Activated CD4-positive, alpha-beta memory T cell treated with anti-CD3 and anti-CD28 coated beads, Interleukin-2, amount 10 ng/mL, durations not matched to agents 7 days and 5 days (primary cell): ENCODE measurements at regions not wholly inside any gene's neighbourhood (a gene's known extent, or its start where the extent isn't known, plus 50 kb on each side); places are given as distances from the start of the nearest gene placed in this dataset.

Experiments
- CTCF ChIA-PET: fragments of 350-600 bp; sonication (Branson Sonifier 250); formaldehyde crosslinking; loops from one replicate; lab custom pipeline; 2021; ENCODE audit warnings: antibody characterized with exemption, inconsistent platforms; lab: Charles Lee
- POLR2A ChIA-PET: fragments of 350-600 bp; sonication (Branson Sonifier 250); formaldehyde crosslinking; loops from one replicate; lab custom pipeline; 2021; ENCODE audit warnings: antibody characterized with exemption; lab: Charles Lee
- DNase-seq: peaks from one replicate; pipeline ENCODE4 v3.0.0-alpha.2; 2020
- H3K27ac Mint-ChIP-seq: one replicate; pipeline ENCODE4 v1.8.0; 2021; ENCODE audit warnings: mild to moderate bottlenecking, mixed read lengths
- H3K27me3 Mint-ChIP-seq: one replicate; pipeline ENCODE4 v1.8.0; 2021; ENCODE audit warnings: mixed read lengths
- H3K36me3 Mint-ChIP-seq: one replicate; pipeline ENCODE4 v1.8.0; 2021; ENCODE audit warnings: low read depth, mixed read lengths
- H3K4me1 Mint-ChIP-seq: one replicate; pipeline ENCODE4 v1.8.0; 2021; ENCODE audit warnings: mixed read lengths
- H3K4me3 Mint-ChIP-seq: one replicate; pipeline ENCODE4 v1.8.0; 2021; ENCODE audit warnings: mild to moderate bottlenecking, mixed read lengths
- H3K9me3 Mint-ChIP-seq: one replicate; pipeline ENCODE4 v1.8.0; 2021; ENCODE audit warnings: mixed read lengths

GRCh38 chr6:87995461-87995860 is 52.2 kb upstream of the SPACA1 start:
- Mint-ChIP-seq H3K27ac (no peak overlapping the region), H3K36me3 (no peaks in the 10 kb centered on the region), H3K9me3 (no peaks in the 10 kb centered on the region), H3K4me3 (no peak overlapping the region), H3K27me3 (peaks cover 9% of the 10 kb centered on the region), H3K4me1 (no peaks in the 10 kb centered on the region)
- ChIA-PET POLR2A (no interaction called here), CTCF (no interaction called here)
- no peak for DNase-seq

GRCh38 chr6:87993356-87993755 is 54.3 kb upstream of the SPACA1 start:
- no peaks in the 10 kb centered on the region for H3K36me3 Mint-ChIP-seq

GRCh38 chr6:87990871-87991270 is 56.8 kb upstream of the SPACA1 start:
- CTCF ChIA-PET: no interaction called here
- peaks cover 11% of the 10 kb centered on the region for H3K27me3 Mint-ChIP-seq
- no peak overlapping the region for H3K4me3 Mint-ChIP-seq
- POLR2A ChIA-PET: no interaction called here
- no peaks in the 10 kb centered on the region for H3K9me3 Mint-ChIP-seq
- H3K36me3 Mint-ChIP-seq: no peaks in the 10 kb centered on the region
- H3K27ac Mint-ChIP-seq: no peak overlapping the region
- H3K4me1 Mint-ChIP-seq: no peaks in the 10 kb centered on the region
- DNase-seq: no peak

More at GRCh38 chr6:87993356-87993755, 54.3 kb upstream of the SPACA1 start:
- ChIA-PET POLR2A (no interaction called here), CTCF (interaction anchor here (0.6 kb wide), 1 partner anchor 908 kb away, joined by 3 read pairs; no protein-coding TSS in a partner anchor)
- peaks cover 9% of the 10 kb centered on the region for H3K27me3 Mint-ChIP-seq
- H3K4me3 Mint-ChIP-seq: no peak overlapping the region
- no peak for DNase-seq
- no peaks in the 10 kb centered on the region for H3K4me1 Mint-ChIP-seq
- no peak overlapping the region for H3K27ac Mint-ChIP-seq
- no peaks in the 10 kb centered on the region for H3K9me3 Mint-ChIP-seq

GRCh38 chr6:87982134-87982533 is 65.5 kb upstream of the SPACA1 start:
- POLR2A ChIA-PET: no interaction called here

GRCh38 chr6:87979737-87980136 is 67.9 kb upstream of the SPACA1 start:
- peaks cover 26% of the 10 kb centered on the region for H3K27me3 Mint-ChIP-seq
- H3K4me3 Mint-ChIP-seq: no peak overlapping the region
- CTCF ChIA-PET: no interaction called here
- H3K27ac Mint-ChIP-seq: no peak overlapping the region
- no peak for DNase-seq
- H3K9me3 Mint-ChIP-seq: no peaks in the 10 kb centered on the region
- POLR2A ChIA-PET: no interaction called here
- no peaks in the 10 kb centered on the region for H3K4me1 Mint-ChIP-seq
- no peaks in the 10 kb centered on the region for H3K36me3 Mint-ChIP-seq

More at GRCh38 chr6:87982134-87982533, 65.5 kb upstream of the SPACA1 start:
- Mint-ChIP-seq H3K9me3 (no peaks in the 10 kb centered on the region), H3K36me3 (no peaks in the 10 kb centered on the region), H3K27ac (no peak overlapping the region), H3K4me3 (no peak overlapping the region), H3K4me1 (no peaks in the 10 kb centered on the region), H3K27me3 (peaks cover 19% of the 10 kb centered on the region)
- CTCF ChIA-PET: no interaction called here
- DNase-seq: no peak

- Mint-ChIP-seq H3K36me3 (no peaks in the 10 kb centered on the region), H3K4me1 (no peaks in the 10 kb centered on the region), H3K4me3 (no peak overlapping the region), H3K27me3 (peaks cover 25% of the 10 kb centered on the region), H3K9me3 (no peaks in the 10 kb centered on the region), H3K27ac (no peak overlapping the region)
- DNase-seq: no peak
- POLR2A ChIA-PET: no interaction called here
- CTCF ChIA-PET: no interaction called here
These were observed 71.0 kb upstream of the SPACA1 start for GRCh38 chr6:87976616-87977015.

GRCh38 chr6:87975561-87975960 is 72.1 kb upstream of the SPACA1 start:
- Mint-ChIP-seq H3K27ac (no peak overlapping the region), H3K36me3 (no peaks in the 10 kb centered on the region), H3K9me3 (no peaks in the 10 kb centered on the region), H3K4me1 (no peaks in the 10 kb centered on the region), H3K27me3 (peaks cover 25% of the 10 kb centered on the region), H3K4me3 (no peak overlapping the region)
- POLR2A ChIA-PET: no interaction called here
- no peak for DNase-seq
- CTCF ChIA-PET: interaction anchor here (0.7 kb wide), 1 partner anchor 45 kb away, joined by 3 read pairs; no protein-coding TSS in a partner anchor

- POLR2A ChIA-PET: no interaction called here
- Mint-ChIP-seq H3K4me3 (no peak overlapping the region), H3K27ac (no peak overlapping the region), H3K27me3 (peaks cover 11% of the 10 kb centered on the region), H3K9me3 (no peaks in the 10 kb centered on the region), H3K36me3 (no peaks in the 10 kb centered on the region), H3K4me1 (no peaks in the 10 kb centered on the region)
- CTCF ChIA-PET: no interaction called here
- no peak for DNase-seq
These were observed 75.4 kb upstream of the SPACA1 start for GRCh38 chr6:87972279-87972678.

GRCh38 chr6:87971605-87972262 is 75.9 kb upstream of the SPACA1 start:
- POLR2A ChIA-PET: no interaction called here
- CTCF ChIA-PET: no interaction called here
- Mint-ChIP-seq H3K9me3 (no peaks in the 10 kb centered on the region), H3K4me1 (no peaks in the 10 kb centered on the region), H3K27me3 (peaks cover 10% of the 10 kb centered on the region), H3K4me3 (no peak overlapping the region), H3K27ac (no peak overlapping the region), H3K36me3 (no peaks in the 10 kb centered on the region)
- DNase-seq: no peak

- Mint-ChIP-seq H3K27me3 (peaks cover 2% of the 10 kb centered on the region), H3K4me1 (no peaks in the 10 kb centered on the region), H3K36me3 (no peaks in the 10 kb centered on the region), H3K9me3 (no peaks in the 10 kb centered on the region), H3K27ac (no peak overlapping the region), H3K4me3 (no peak overlapping the region)
- ChIA-PET CTCF (no interaction called here), POLR2A (no interaction called here)
- peak; percentile 22 for DNase-seq
These were observed 79.0 kb upstream of the SPACA1 start for GRCh38 chr6:87968435-87969278.

- Mint-ChIP-seq H3K4me1 (no peaks in the 10 kb centered on the region), H3K9me3 (no peaks in the 10 kb centered on the region), H3K27ac (no peak overlapping the region), H3K36me3 (no peaks in the 10 kb centered on the region), H3K27me3 (peaks cover 4% of the 10 kb centered on the region), H3K4me3 (no peak overlapping the region)
- ChIA-PET CTCF (no interaction called here), POLR2A (no interaction called here)
- no peak for DNase-seq
These were observed 81.8 kb upstream of the SPACA1 start for GRCh38 chr6:87965806-87966205.

GRCh38 chr6:87959083-87959482 is 88.6 kb upstream of the SPACA1 start:
- ChIA-PET POLR2A (no interaction called here), CTCF (no interaction called here)
- Mint-ChIP-seq H3K4me3 (no peak overlapping the region), H3K4me1 (no peaks in the 10 kb centered on the region), H3K27ac (no peak overlapping the region), H3K27me3 (peaks cover 27% of the 10 kb centered on the region), H3K36me3 (no peaks in the 10 kb centered on the region), H3K9me3 (no peaks in the 10 kb centered on the region)
- no peak for DNase-seq

GRCh38 chr6:87951751-87952150 is 95.9 kb upstream of the SPACA1 start:
- H3K4me3 Mint-ChIP-seq: no peak overlapping the region
- no peak overlapping the region for H3K27ac Mint-ChIP-seq
- H3K9me3 Mint-ChIP-seq: no peaks in the 10 kb centered on the region
- CTCF ChIA-PET: no interaction called here
- H3K36me3 Mint-ChIP-seq: no peaks in the 10 kb centered on the region
- no peak for DNase-seq
- POLR2A ChIA-PET: no interaction called here
- no peaks in the 10 kb centered on the region for H3K4me1 Mint-ChIP-seq
- H3K27me3 Mint-ChIP-seq: peaks cover 15% of the 10 kb centered on the region
